K562 (cell line): ENCODE measurements at regions not wholly inside any gene's neighbourhood (a gene's known extent, or its start where the extent isn't known, plus 50 kb on each side); places are given as distances from the start of the nearest gene placed in this dataset.

ENCODE experiments used
- ATAC-seq: fragments of 200-7000 bp; cut with Tn5 transposase; 3 replicates; pipeline ENCODE4 v1.9.1; 2020; ENCODE audit warnings: moderate library complexity
- BruUV-seq: library from RNA; stranded (reverse); fragments of 400-500 nt; replicated peaks from 2 replicates; lab custom pipeline; 2021; lab: Mats Ljungman, UMichigan
- CTCF ChIA-PET: fragments of 300-600 bp; formaldehyde crosslinking; extraction: SDS; loops from one replicate; lab custom pipeline; 2021; ENCODE audit warnings: low intra/inter-chr PET ratio; lab: Yijun Ruan, JAX
- POLR2A ChIA-PET: fragments of 300-600, 350-650 bp; sonication (Branson Sonifier 250); formaldehyde crosslinking; extraction: SDS; loops from one replicate; lab custom pipeline; 2021; ENCODE audit warnings: antibody characterized with exemption, inconsistent platforms; lab: Yijun Ruan, JAX
- DNase-seq, 4 experiments: peaks; one replicate each; pipeline versions ENCODE4 v3.0.0 to v3.0.0-alpha.2; 2011 to 2018; ENCODE audit warnings: low spot score in 3 of 4, mixed read lengths in 3 of 4; ENCODE audit errors: extremely low read depth in 1 of 4
- FAIRE-seq: peaks from 2 replicates; lab custom pipeline; 2011; peaks lifted over from hg19 to GRCh38; lab: Jason Lieb, UNC
- H2AFZ ChIP-seq: 2 replicates; pipeline ENCODE4 v1.6.0; 2011; ENCODE audit warnings: low read depth, low read length, control low read depth, inconsistent platforms
- H3K27ac ChIP-seq: fragments of 200-600 bp; 3 replicates; pipeline ENCODE4 v1.8.0; 2011; ENCODE audit warnings: low read depth, mild to moderate bottlenecking, control low read depth, inconsistent platforms, low read length, moderate library complexity, mixed read lengths; ENCODE audit errors: extremely low read depth
- H3K27me3 ChIP-seq, 2 experiments: fragments of 300-600 bp in 1 of 2; 2 replicates in 1 of 2; 3 replicates in 1 of 2; pipeline versions ENCODE4 v1.6.0 to v1.8.0; 2011; ENCODE audit warnings: inconsistent platforms in 2 of 2, low read length in 2 of 2, mild to moderate bottlenecking in 1 of 2, mixed read lengths in 1 of 2, moderate library complexity in 1 of 2; ENCODE audit not compliant: control insufficient read depth in 2 of 2, insufficient read depth in 2 of 2
- H3K36me3 ChIP-seq: fragments of 300-600 bp; 3 replicates; pipeline ENCODE4 v1.8.0; 2011; ENCODE audit warnings: mild to moderate bottlenecking, low read length, inconsistent platforms; ENCODE audit not compliant: control insufficient read depth, insufficient read depth
- H3K4me1 ChIP-seq, 2 experiments: fragments of 200-600 bp in 1 of 2; replicated peaks in 1 of 2; 2 replicates in 1 of 2; 3 replicates in 1 of 2; pipeline versions ENCODE4 v1.5.1 to v1.8.0; 2011; ENCODE audit warnings: inconsistent platforms in 2 of 2, low read length in 2 of 2, mild to moderate bottlenecking in 1 of 2, mixed read lengths in 1 of 2, moderate library complexity in 1 of 2; ENCODE audit not compliant: control insufficient read depth in 2 of 2, insufficient read depth in 2 of 2
- H3K4me2 ChIP-seq: 2 replicates; pipeline ENCODE4 v1.6.1; 2011; ENCODE audit warnings: low read length, control low read depth, inconsistent platforms, mixed read lengths; ENCODE audit not compliant: insufficient read depth
- H3K4me3 ChIP-seq: fragments of 200-600 bp; sonication (generic), shearing (Covaris generic); 2 replicates; pipeline ENCODE4 v1.5.1; 2016; ENCODE audit warnings: control low read depth, inconsistent platforms
- H3K79me2 ChIP-seq: fragments of 200-600 bp; 3 replicates; pipeline ENCODE4 v1.8.0; 2011; ENCODE audit warnings: low read length, inconsistent platforms; ENCODE audit not compliant: control insufficient read depth, insufficient read depth
- H3K9ac ChIP-seq, 2 experiments: 2 replicates each; pipeline versions ENCODE4 v1.6.0 to v1.6.1; 2011; ENCODE audit warnings: low read depth in 2 of 2, low read length in 2 of 2, control low read depth in 1 of 2, inconsistent platforms in 1 of 2, mild to moderate bottlenecking in 1 of 2, mixed read lengths in 1 of 2; ENCODE audit not compliant: insufficient read depth in 1 of 2
- H3K9me1 ChIP-seq: one replicate; pipeline ENCODE4 v1.6.0; 2011; ENCODE audit warnings: inconsistent platforms, mild to moderate bottlenecking, low read length, moderate library complexity; ENCODE audit not compliant: control insufficient read depth, insufficient read depth
- H3K9me3 ChIP-seq: replicated peaks from 2 replicates; pipeline ENCODE4 v1.5.1; 2011; ENCODE audit warnings: low read depth, low read length, inconsistent platforms; ENCODE audit not compliant: control insufficient read depth, insufficient read depth
- H4K20me1 ChIP-seq: replicated peaks from 2 replicates; pipeline ENCODE4 v1.6.1; 2011; ENCODE audit warnings: low read length, inconsistent platforms, mixed read lengths; ENCODE audit not compliant: control insufficient read depth, insufficient read depth
- EWSR1 ChIP-seq: fragments of 450-650 bp; IDR thresholded peaks from 2 replicates; pipeline ENCODE4 v1.6.1; 2018; ENCODE audit warnings: borderline replicate concordance, mild to moderate bottlenecking, low read depth, moderate library complexity; ENCODE audit not compliant: partially characterized antibody
- HEY1 ChIP-seq: fragments of 250-450 bp; sonication (Bioruptor Pico); IDR thresholded peaks from 2 replicates; pipeline ENCODE4 v1.5.0; 2020; ENCODE audit warnings: mild to moderate bottlenecking, moderate library complexity, borderline replicate concordance
- KDM4B ChIP-seq, 2 experiments: fragments of 450-650 bp in 1 of 2; sonication (generic) in 1 of 2; IDR thresholded peaks; 2 replicates each; pipeline ENCODE4 v1.6.1; 2016 to 2017; ENCODE audit warnings: borderline replicate concordance in 2 of 2, antibody characterized with exemption in 1 of 2, low read depth in 1 of 2, mild to moderate bottlenecking in 1 of 2
- NRF1 ChIP-seq, 2 experiments: fragments of 450-650 bp; IDR thresholded peaks in 1 of 2; conservative IDR thresholded peaks in 1 of 2; 2 replicates each; pipeline ENCODE4 v1.6.1; 2014; ENCODE audit warnings: mild to moderate bottlenecking in 2 of 2
- RFX1 ChIP-seq: fragments of 450-650 bp; IDR thresholded peaks from 2 replicates; pipeline ENCODE4 v1.6.1; 2016; ENCODE audit warnings: mild to moderate bottlenecking, moderate library complexity
- ZNF76 ChIP-seq: fragments of 250-450 bp; sonication (Bioruptor Pico); IDR thresholded peaks from 2 replicates; pipeline ENCODE4 v1.4.0; 2020; ENCODE audit warnings: mild to moderate bottlenecking, moderate library complexity, borderline replicate concordance
- WGBS: fragments of 100-300 bp; shearing (Covaris generic); methylation state at CpG from one replicate; pipeline ENCODE4 v1.1.6; 2016; ENCODE audit warnings: low coverage, mixed read lengths; ENCODE audit not compliant: insufficient coverage; ENCODE audit errors: missing lambda C conversion rate; 5-methylcytosine and 5-hydroxymethylcytosine counted together
- in situ Hi-C: fragments of 300-500 bp; cut with MboI; formaldehyde crosslinking; loops from 4 replicates; pipeline ENCODE4 v1.15.0; 2018; ENCODE audit warnings: inconsistent platforms, mixed read lengths
- intact Hi-C: fragments of 100-400 bp; cut with micrococcal nuclease; formaldehyde crosslinking; loops from 2 replicates; pipeline ENCODE4 v1.14.2; 2022

DNA sequence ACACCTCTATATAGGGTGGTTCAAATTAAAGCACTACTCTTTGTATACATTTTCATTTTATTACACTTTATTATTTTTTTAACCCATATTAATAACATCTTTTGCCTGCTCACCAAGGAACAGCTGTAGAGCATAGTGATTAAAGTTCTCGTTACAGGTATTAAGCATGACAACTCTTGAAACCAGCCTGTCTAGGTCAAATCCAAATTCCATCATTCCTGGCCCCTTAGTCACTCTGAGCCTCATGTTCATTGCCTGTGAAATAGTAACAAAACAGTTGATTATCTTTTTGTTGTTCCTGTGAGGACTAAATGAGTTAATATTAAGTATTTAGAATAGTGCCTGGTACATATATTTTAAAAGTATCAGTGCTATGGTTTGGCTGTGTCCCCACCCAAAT lies 334.5 kb downstream of the RAB38 start:
- Histone ChIP-seq H3K79me2 (no peaks in the 10 kb centered on the region), H3K9ac (no peak overlapping the region), H3K4me3 (no peak overlapping the region), H3K9me3 (no peaks in the 10 kb centered on the region), H3K9me1 (no peaks in the 10 kb centered on the region), H2AFZ (no peak overlapping the region), H3K4me1 (no peaks in the 10 kb centered on the region), H3K27me3 (no peaks in the 10 kb centered on the region), H3K4me2 (no peak overlapping the region), H3K27ac (no peak overlapping the region), H4K20me1 (no peaks in the 10 kb centered on the region), H3K36me3 (no peaks in the 10 kb centered on the region)
- in situ Hi-C loops (no loop called here), intact Hi-C loops (no loop called here)
- no peak for TF ChIP-seq RFX1
- CTCF ChIA-PET = no interaction called here
- POLR2A ChIA-PET = no interaction called here
- DNase-seq (no peak), ATAC-seq (no peak), FAIRE-seq (no peak)
- WGBS = 0% methylated on average over 1 of the region's 1 CpG
- BruUV-seq = no TSS peak

DNA sequence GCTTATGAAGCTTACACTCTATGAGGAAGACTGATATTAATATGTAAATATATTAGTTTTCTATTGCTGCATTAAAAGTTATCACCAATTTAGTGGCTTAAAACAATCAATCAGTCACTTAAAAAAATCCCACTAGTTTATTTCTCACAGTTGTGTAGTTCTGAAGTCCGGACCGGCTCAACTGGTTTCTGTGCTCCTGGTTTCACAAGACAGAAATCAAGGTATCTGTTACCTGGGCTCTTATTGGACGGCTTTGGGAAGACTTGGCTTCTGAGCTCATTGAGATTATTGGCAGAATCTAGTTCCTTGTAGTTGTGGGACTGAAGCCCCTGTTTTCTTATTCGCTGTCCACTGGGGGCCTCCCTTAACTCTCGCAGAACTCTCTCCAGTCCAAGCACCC lies 343.0 kb downstream of the RAB38 start:
- 3% methylated on average over 5 of the region's 5 CpGs for WGBS
- intact Hi-C loops (no loop called here), in situ Hi-C loops (no loop called here)
- no peaks in the 10 kb centered on the region for H3K9me1 ChIP-seq
- no peaks in the 10 kb centered on the region for H3K27me3 ChIP-seq
- H2AFZ ChIP-seq = no peak overlapping the region
- H3K9ac ChIP-seq = no peak overlapping the region
- ChIA-PET POLR2A (no interaction called here), CTCF (no interaction called here)
- no peaks in the 10 kb centered on the region for H3K36me3 ChIP-seq
- no peaks in the 10 kb centered on the region for H4K20me1 ChIP-seq
- no peaks in the 10 kb centered on the region for H3K79me2 ChIP-seq
- no peak overlapping the region for H3K4me3 ChIP-seq
- no TSS peak for BruUV-seq
- TF ChIP-seq EWSR1 = no peak
- no peak for TF ChIP-seq ZNF76 (CRISPR knock-in tag)
- TF ChIP-seq NRF1 (conservative IDR thresholded peaks at IDR 0.05 in 1 of 2, IDR thresholded peaks at IDR 0.05 in 1 of 2) = no peak
- TF ChIP-seq KDM4B (IDR thresholded peaks at IDR 0.05; ENCODE audit: borderline replicate concordance in 2 of 2, low read depth in 1 of 2) = no peak
- no peak for TF ChIP-seq HEY1
- FAIRE-seq = no peak
- no peak for ATAC-seq
- no peaks in the 10 kb centered on the region for H3K9me3 ChIP-seq
- no peak for DNase-seq
- H3K27ac ChIP-seq = no peak overlapping the region
- no peak overlapping the region for H3K4me2 ChIP-seq
- no peaks in the 10 kb centered on the region for H3K4me1 ChIP-seq
